UCSD-AML1 (cell line): ENCODE measurements at regions not wholly inside any gene's neighbourhood (a gene's known extent, or its start where the extent isn't known, plus 50 kb on each side); places are given as distances from the start of the nearest gene placed in this dataset.

Source experiments
- DNase-seq: peaks from one replicate; lab custom pipeline; 2025; ENCODE audit not compliant: unreplicated experiment; lab: John Stamatoyannopoulos, UW

- DNase-seq: no peak
These were observed 103.1 kb downstream of the RFLNA start for GRCh38 chr12:124397807-124398577.

GRCh38 chr12:124397399-124397679 is 102.4 kb downstream of the RFLNA start:
- DNase-seq: no peak

- no peak for DNase-seq
These were observed 101.9 kb downstream of the RFLNA start for GRCh38 chr12:124396544-124397398.

- no peak for DNase-seq
These were observed 101.1 kb downstream of the RFLNA start for GRCh38 chr12:124395986-124396385.

GRCh38 chr12:124395284-124395752 is 100.4 kb downstream of the RFLNA start:
- no peak for DNase-seq

- DNase-seq: no peak
These were observed 99.7 kb downstream of the RFLNA start for GRCh38 chr12:124394462-124395128.

- no peak for DNase-seq
These were observed 98.9 kb downstream of the RFLNA start for GRCh38 chr12:124393831-124394230.

GRCh38 chr12:124393414-124393790 is 98.5 kb downstream of the RFLNA start:
- no peak for DNase-seq

GRCh38 chr12:124392667-124393413 is 97.9 kb downstream of the RFLNA start:
- DNase-seq: no peak

GRCh38 chr12:124392271-124392666 is 97.4 kb downstream of the RFLNA start:
- peak; percentile 80 for DNase-seq

GRCh38 chr12:124391340-124392261 is 96.7 kb downstream of the RFLNA start:
- DNase-seq: peak; percentile 80

- peak; percentile 52 for DNase-seq
These were observed 95.7 kb downstream of the RFLNA start for GRCh38 chr12:124390442-124391097.

GRCh38 chr12:124389725-124390441 is 95.0 kb downstream of the RFLNA start:
- DNase-seq: no peak

GRCh38 chr12:124389138-124389724 is 94.3 kb downstream of the RFLNA start:
- no peak for DNase-seq

- no peak for DNase-seq
These were observed 93.8 kb downstream of the RFLNA start for GRCh38 chr12:124388679-124389137.

- no peak for DNase-seq
These were observed 93.3 kb downstream of the RFLNA start for GRCh38 chr12:124388038-124388671.

- no peak for DNase-seq
These were observed 92.6 kb downstream of the RFLNA start for GRCh38 chr12:124387528-124387911.
